ENCODE measurements at regions not wholly inside any gene's neighbourhood (a gene's known extent, or its start where the extent isn't known, plus 50 kb on each side); places are given as distances from the start of the nearest gene placed in this dataset.
"Not testable (repeated sequence)": the region's sequence is repeated elsewhere in the genome, so short reads cannot be mapped to it uniquely, and the experiment has no call there.

DNA sequence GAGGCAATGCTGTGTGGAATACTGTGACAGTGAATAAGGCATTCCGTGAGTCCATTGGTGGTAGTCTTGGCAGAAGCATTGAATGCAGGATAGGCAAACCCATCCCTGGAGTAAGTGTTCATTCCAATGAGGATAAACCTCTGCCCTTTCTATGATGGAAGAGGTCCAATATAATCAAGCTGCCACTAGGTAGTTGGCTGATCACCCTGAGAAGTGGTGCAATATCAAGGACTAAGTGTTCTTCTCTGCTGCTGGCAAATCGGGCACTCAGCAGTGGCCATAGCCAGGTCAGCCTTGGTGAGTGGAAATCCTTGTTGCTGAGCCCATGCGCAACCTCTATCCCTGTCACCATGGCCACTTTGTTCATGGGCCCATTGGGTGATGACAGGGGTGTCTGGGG lies 70.1 kb downstream of the FBXO4 start:
- no peaks in the 10 kb centered on the region for H3K36me3 ChIP-seq
- TF ChIP-seq, protein P1, sequence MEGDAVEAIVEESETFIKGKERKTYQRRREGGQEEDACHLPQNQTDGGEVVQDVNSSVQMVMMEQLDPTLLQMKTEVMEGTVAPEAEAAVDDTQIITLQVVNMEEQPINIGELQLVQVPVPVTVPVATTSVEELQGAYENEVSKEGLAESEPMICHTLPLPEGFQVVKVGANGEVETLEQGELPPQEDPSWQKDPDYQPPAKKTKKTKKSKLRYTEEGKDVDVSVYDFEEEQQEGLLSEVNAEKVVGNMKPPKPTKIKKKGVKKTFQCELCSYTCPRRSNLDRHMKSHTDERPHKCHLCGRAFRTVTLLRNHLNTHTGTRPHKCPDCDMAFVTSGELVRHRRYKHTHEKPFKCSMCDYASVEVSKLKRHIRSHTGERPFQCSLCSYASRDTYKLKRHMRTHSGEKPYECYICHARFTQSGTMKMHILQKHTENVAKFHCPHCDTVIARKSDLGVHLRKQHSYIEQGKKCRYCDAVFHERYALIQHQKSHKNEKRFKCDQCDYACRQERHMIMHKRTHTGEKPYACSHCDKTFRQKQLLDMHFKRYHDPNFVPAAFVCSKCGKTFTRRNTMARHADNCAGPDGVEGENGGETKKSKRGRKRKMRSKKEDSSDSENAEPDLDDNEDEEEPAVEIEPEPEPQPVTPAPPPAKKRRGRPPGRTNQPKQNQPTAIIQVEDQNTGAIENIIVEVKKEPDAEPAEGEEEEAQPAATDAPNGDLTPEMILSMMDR (IDR thresholded peaks at IDR 0.05; ENCODE audit: low read depth, low read length) = no peak
- H3K9me3 ChIP-seq (ENCODE audit: low read depth) = no peaks in the 10 kb centered on the region
- no peaks in the 10 kb centered on the region for H3K4me1 ChIP-seq (ENCODE audit: low read depth)
- DNase-seq (ENCODE audit: low read depth in 1 of 2, low spot score in 1 of 2) = no peak
- H3K4me3 ChIP-seq = no peak overlapping the region
- no peaks in the 10 kb centered on the region for H3K27me3 ChIP-seq
- H3K27ac ChIP-seq = no peak overlapping the region

DNA sequence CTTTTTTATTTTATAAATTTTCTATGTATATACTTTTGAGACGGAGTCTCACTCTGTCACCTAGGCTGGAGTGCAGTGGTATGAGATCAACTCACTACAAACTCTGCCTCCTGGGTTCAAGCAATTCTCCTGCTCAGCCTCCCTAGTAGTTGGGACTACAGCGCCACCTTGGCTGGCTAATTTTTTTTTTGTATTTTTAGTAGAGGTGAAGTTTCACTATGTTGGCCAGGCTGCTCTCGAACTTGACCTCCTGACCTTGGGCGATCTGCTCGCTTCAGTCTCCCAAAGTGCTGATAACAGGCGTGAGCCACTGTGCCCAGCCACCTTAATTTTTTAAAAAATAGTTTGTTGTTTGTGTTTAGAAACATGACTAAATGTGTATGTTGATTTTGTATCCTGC lies 76.6 kb downstream of the FBXO4 start:
- no peaks in the 10 kb centered on the region for H3K27me3 ChIP-seq
- H3K36me3 ChIP-seq = no peaks in the 10 kb centered on the region
- no peaks in the 10 kb centered on the region for H3K9me3 ChIP-seq (ENCODE audit: low read depth)
- peak in 1 of 2 donors; percentile 9 for DNase-seq (ENCODE audit: low read depth in 1 of 2, low spot score in 1 of 2)
- H3K27ac ChIP-seq = no peak overlapping the region
- H3K4me1 ChIP-seq (ENCODE audit: low read depth) = no peaks in the 10 kb centered on the region
- TF ChIP-seq, protein P1 (IDR thresholded peaks at IDR 0.05; ENCODE audit: low read depth, low read length) = no peak
- H3K4me3 ChIP-seq = no peak overlapping the region

DNA sequence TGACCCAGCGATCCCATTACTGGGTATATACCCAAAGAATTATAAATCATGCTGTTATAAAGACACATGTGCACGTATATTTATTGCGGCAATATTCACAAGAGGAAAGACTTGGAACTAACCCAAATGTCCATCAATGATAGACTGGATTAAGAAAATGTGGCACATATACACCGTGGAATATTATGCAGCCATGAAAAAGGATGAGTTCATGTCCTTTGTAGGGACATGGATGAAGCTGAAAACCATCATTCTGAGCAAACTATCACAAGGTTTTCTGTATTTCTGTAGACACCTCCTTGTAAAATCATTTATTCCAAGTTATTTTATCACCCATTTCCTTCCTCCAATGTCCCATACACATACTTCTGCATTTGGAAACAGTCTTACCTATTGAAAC lies 78.8 kb downstream of the FBXO4 start:
- not testable (repeated sequence) for H3K9me3 ChIP-seq (ENCODE audit: low read depth); H3K27me3 ChIP-seq; H3K4me1 ChIP-seq (ENCODE audit: low read depth); DNase-seq (ENCODE audit: low read depth in 1 of 2, low spot score in 1 of 2); H3K4me3 ChIP-seq; H3K36me3 ChIP-seq; H3K27ac ChIP-seq

DNA sequence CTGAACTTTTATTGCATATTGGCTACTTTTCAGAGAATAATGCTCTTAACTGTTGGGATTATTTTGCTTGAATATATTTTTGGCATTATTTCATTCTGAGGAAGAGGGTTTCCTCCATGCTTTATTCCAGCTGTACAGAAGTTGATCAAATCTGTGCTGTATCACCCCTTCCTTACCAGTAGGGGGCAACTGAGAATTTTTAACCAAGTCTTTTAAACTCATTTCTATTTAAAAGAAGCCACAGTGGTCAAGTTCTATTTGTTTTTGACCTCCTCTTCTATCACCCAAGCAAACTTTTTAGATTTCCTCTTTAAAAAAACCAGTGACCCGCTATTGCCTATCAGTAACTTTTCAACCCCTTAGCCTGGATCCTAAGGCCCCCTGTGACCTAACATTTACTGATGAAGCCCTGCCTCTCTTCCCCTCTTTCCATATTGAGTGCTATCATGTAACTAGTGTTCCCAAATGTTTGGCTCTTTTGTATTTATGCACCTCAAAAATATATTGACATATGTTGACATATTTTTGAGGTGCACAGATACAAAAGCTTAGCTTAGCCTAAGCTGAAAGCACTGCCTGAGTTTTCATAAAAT lies 80.6 kb downstream of the FBXO4 start:
- H3K4me3 ChIP-seq = no peak overlapping the region
- DNase-seq (ENCODE audit: low read depth in 1 of 2, low spot score in 1 of 2) = peak; percentile 37 to 44
- TF ChIP-seq, protein P1 (IDR thresholded peaks at IDR 0.05; ENCODE audit: low read depth, low read length) = peak; percentile 77

DNA sequence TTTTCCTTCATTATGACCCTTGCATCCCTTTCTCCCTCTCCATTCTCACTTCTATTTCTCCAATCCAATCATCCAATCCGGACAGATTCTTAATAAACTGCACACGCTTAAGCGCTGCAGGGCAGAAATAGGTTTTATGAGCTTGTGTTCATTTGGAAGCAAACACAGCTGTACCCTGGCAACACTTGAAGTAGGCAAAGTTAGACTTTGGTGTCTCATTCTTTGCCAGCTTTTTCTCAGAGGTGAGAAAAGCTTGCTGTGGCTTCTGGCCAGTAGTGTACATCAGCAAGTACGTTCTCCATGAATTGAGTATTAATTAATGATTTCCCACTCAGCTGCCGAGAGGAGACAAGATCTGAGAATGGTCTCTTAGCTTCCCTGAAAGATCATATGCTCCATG lies 88.5 kb downstream of the FBXO4 start:
- H3K4me1 ChIP-seq (ENCODE audit: low read depth) = no peaks in the 10 kb centered on the region
- H3K27ac ChIP-seq = no peak overlapping the region
- no peak overlapping the region for H3K4me3 ChIP-seq
- no peak for DNase-seq (ENCODE audit: low read depth in 1 of 2, low spot score in 1 of 2)
- H3K27me3 ChIP-seq = no peaks in the 10 kb centered on the region
- no peaks in the 10 kb centered on the region for H3K36me3 ChIP-seq
- H3K9me3 ChIP-seq (ENCODE audit: low read depth) = no peaks in the 10 kb centered on the region
- TF ChIP-seq, protein P1 (IDR thresholded peaks at IDR 0.05; ENCODE audit: low read depth, low read length) = no peak

More for the DNA sequence above, 80.6 kb downstream of the FBXO4 start:
- H3K9me3 ChIP-seq (ENCODE audit: low read depth) = no peaks in the 10 kb centered on the region
- no peak overlapping the region for H3K27ac ChIP-seq
- no peaks in the 10 kb centered on the region for H3K4me1 ChIP-seq (ENCODE audit: low read depth)
- H3K27me3 ChIP-seq = no peaks in the 10 kb centered on the region
- no peaks in the 10 kb centered on the region for H3K36me3 ChIP-seq

DNA sequence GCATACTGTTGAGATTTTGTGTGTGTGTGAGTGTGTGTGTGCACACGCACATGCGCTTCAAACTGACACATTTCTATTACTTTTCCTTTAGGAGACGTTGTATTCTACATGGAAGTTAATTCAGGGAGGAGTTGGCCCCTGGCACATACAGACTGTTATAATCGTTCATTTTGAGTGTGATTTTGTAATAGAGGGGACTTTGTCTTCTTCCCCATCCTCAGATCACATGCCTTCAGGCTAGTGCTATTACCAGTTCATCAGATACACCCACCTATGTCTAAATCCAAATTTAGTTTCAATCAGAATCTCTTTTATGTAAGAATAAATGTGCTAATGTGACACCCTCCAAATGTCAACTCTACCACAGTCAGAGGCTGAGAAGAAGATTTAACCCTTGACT lies 90.2 kb downstream of the FBXO4 start:
- TF ChIP-seq, protein P1 (IDR thresholded peaks at IDR 0.05; ENCODE audit: low read depth, low read length) = no peak
- no peaks in the 10 kb centered on the region for H3K36me3 ChIP-seq
- no peak overlapping the region for H3K27ac ChIP-seq
- H3K9me3 ChIP-seq (ENCODE audit: low read depth) = no peaks in the 10 kb centered on the region
- no peaks in the 10 kb centered on the region for H3K4me1 ChIP-seq (ENCODE audit: low read depth)
- no peaks in the 10 kb centered on the region for H3K27me3 ChIP-seq
- H3K4me3 ChIP-seq = no peak overlapping the region
- no peak for DNase-seq (ENCODE audit: low read depth in 1 of 2, low spot score in 1 of 2)
